Adrenal gland (tissue), 9 donors: ENCODE measurements at regions not wholly inside any gene's neighbourhood (a gene's known extent, or its start where the extent isn't known, plus 50 kb on each side); places are given as distances from the start of the nearest gene placed in this dataset.

ENCODE experiments used
- DNase-seq, 7 donors: peaks; one replicate each; pipeline ENCODE4 v3.0.0-alpha.2; 2019 to 2020
- H3K27ac ChIP-seq, 5 donors: fragments of 200-600 bp; sonication (generic) in 4 of 5; 1 replicate in 3 of 5; 2 replicates in 2 of 5; pipeline versions ENCODE4 v1.5.1 to v1.8.0; 2016 to 2020; ENCODE audit warnings: mild to moderate bottlenecking in 1 of 5
- H3K27me3 ChIP-seq: fragments of 200-600 bp; 2 replicates; pipeline ENCODE4 v1.8.0; 2021
- H3K36me3 ChIP-seq, 2 donors: fragments of 200-600 bp; replicated peaks in 1 of 2; 1 replicate in 1 of 2; 2 replicates in 1 of 2; pipeline versions ENCODE4 v1.5.1 to v1.8.0; 2018 to 2022
- H3K4me1 ChIP-seq, 2 donors: fragments of 200-600 bp; replicated peaks in 1 of 2; 1 replicate in 1 of 2; 2 replicates in 1 of 2; pipeline versions ENCODE4 v1.5.1 to v1.8.0; 2018 to 2021
- H3K4me3 ChIP-seq, 4 donors: fragments of 200-600 bp; sonication (generic) in 3 of 4; one replicate each; pipeline ENCODE4 v1.5.1; 2016 to 2018
- H3K9me3 ChIP-seq, 3 donors: fragments of 200-600 bp; sonication (generic) in 1 of 3; replicated peaks in 1 of 3; 1 replicate in 2 of 3; 2 replicates in 1 of 3; pipeline versions ENCODE4 v1.5.1 to v1.8.0; 2016 to 2021
- POLR2A ChIP-seq, 2 donors: fragments of 450-650 bp; IDR thresholded peaks; one replicate each; pipeline ENCODE4 v1.6.1; 2017; ENCODE audit warnings: antibody characterized with exemption in 2 of 2, mild to moderate bottlenecking in 2 of 2, moderate library complexity in 1 of 2
- WGBS, 4 donors: extraction: QIAGEN DNeasy Blood & Tissue Kit in 2 of 4; methylation state at CpG; one replicate each; pipeline versions ENCODE4 v1.1.5 to v1.1.7; 2013 to 2017; 5-methylcytosine and 5-hydroxymethylcytosine counted together
- intact Hi-C, 2 donors: fragments of 100-400 bp; cut with DNase I; formaldehyde crosslinking; loops; one replicate each; pipeline versions ENCODE4 v1.14.1 to v1.15.0; 2022 to 2023
- TF ChIP-seq, protein P1 (sequence below), 6 experiments: fragments of 450-650 bp in 4 of 6; fragments of 200-600 bp in 2 of 6; sonication (generic) in 1 of 6; IDR thresholded peaks; 1 replicate in 5 of 6; 2 replicates in 1 of 6; pipeline versions ENCODE4 v1.5.1 to v1.8.0; 2016 to 2021; ENCODE audit warnings: antibody characterized with exemption in 6 of 6, mild to moderate bottlenecking in 2 of 6, moderate library complexity in 1 of 6
- donor health status: healthy with polysubstance abuse.
- donor health status: Bipolar disorder and iron deficiency.
- donor health status: DM: yes; HTN: yes; CAD: no.
- donor health status: DM: no; HTN: no; CAD: no.
- donor health status: DM: no; HTN: no; CAD: no.

- DNase-seq: no peak
- no peaks in the 10 kb centered on the region for H3K36me3 ChIP-seq
- peaks cover 9% of the 10 kb centered on the region for H3K27me3 ChIP-seq
- H3K4me3 ChIP-seq: no peak overlapping the region
- no peak for TF ChIP-seq POLR2A (IDR thresholded peaks at IDR 0.05)
- TF ChIP-seq, protein P1, sequence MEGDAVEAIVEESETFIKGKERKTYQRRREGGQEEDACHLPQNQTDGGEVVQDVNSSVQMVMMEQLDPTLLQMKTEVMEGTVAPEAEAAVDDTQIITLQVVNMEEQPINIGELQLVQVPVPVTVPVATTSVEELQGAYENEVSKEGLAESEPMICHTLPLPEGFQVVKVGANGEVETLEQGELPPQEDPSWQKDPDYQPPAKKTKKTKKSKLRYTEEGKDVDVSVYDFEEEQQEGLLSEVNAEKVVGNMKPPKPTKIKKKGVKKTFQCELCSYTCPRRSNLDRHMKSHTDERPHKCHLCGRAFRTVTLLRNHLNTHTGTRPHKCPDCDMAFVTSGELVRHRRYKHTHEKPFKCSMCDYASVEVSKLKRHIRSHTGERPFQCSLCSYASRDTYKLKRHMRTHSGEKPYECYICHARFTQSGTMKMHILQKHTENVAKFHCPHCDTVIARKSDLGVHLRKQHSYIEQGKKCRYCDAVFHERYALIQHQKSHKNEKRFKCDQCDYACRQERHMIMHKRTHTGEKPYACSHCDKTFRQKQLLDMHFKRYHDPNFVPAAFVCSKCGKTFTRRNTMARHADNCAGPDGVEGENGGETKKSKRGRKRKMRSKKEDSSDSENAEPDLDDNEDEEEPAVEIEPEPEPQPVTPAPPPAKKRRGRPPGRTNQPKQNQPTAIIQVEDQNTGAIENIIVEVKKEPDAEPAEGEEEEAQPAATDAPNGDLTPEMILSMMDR (IDR thresholded peaks at IDR 0.05): no peak
- H3K9me3 ChIP-seq: no peaks in the 10 kb centered on the region
- no peak overlapping the region for H3K27ac ChIP-seq
- intact Hi-C loops: no loop called here
- WGBS, 4 donors: 84 to 95% (median 92%) methylated on average over 2 of the region's 2 CpGs
- no peaks in the 10 kb centered on the region for H3K4me1 ChIP-seq
These were observed 227.5 kb upstream of the MDFIC2 start for GRCh38 chr3:70539908-70540307.

DNA sequence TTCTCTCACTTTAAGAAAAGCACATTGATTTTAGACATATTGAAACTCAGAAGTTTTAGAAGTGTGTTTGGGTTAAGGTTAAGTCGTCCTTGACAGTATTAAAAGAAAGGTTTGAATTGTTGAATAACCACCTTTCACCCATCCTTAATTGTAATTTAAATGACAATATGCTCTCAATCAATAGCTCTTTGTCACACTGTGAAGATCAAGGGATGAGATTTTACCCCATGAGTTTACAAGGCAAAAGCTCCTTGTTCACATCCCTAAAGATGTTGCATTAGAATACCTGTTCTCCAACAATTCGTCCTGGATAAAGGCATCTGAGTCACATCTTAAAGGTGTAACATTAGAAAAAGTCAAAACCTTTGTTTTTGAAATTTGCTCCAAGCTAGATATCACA is 220.4 kb upstream of the MDFIC2 start:
- Histone ChIP-seq H3K4me3 (no peak overlapping the region), H3K9me3 (no peaks in the 10 kb centered on the region), H3K4me1 (no peaks in the 10 kb centered on the region), H3K27me3 (no peaks in the 10 kb centered on the region), H3K36me3 (no peaks in the 10 kb centered on the region), H3K27ac (no peak overlapping the region)
- WGBS, 4 donors: 52 to 64% (median 57%) methylated on average over 2 of the region's 2 CpGs
- intact Hi-C loops: no loop called here
- DNase-seq: no peak
- no peak for TF ChIP-seq POLR2A (IDR thresholded peaks at IDR 0.05)
- TF ChIP-seq, protein P1 (IDR thresholded peaks at IDR 0.05): no peak

DNA sequence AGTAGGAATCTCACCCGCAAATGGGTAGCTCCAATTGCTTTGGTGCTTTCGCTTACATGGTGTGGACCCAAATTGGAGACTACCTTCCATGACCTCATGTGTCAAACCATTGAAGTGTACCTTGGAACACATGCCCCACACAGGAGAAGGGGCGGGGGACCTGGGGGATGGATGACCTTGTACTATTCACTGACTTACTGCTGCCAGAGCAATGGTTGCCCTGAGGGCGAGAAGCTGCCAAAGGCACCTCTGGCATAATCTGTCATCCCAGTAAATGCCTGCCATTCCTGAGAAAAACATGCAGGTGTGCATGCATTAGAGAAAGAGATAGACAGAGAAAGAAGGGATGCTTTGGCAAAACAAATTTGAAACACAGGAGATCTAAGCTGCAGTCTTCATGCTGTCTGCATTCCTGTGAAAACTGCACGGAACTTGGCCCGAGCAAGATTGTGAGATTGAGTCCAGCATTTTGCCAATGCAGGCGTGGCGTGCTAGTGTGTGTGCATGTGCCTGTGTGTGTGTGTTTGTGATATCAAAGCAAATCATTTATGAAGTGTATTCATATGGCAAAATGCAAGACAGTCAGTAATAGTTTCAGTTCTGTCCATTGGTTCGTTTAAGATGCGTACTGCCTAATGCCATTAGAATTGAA is 219.5 kb upstream of the MDFIC2 start:
- Histone ChIP-seq H3K36me3 (no peaks in the 10 kb centered on the region), H3K9me3 (no peaks in the 10 kb centered on the region), H3K4me1 (no peaks in the 10 kb centered on the region), H3K27me3 (no peaks in the 10 kb centered on the region), H3K4me3 (no peak overlapping the region), H3K27ac (no peak overlapping the region)
- DNase-seq: no peak
- intact Hi-C loops: no loop called here
- TF ChIP-seq, protein P1 (IDR thresholded peaks at IDR 0.05): no peak
- no peak for TF ChIP-seq POLR2A (IDR thresholded peaks at IDR 0.05)
- WGBS, 4 donors: 69 to 71% (median 71%) methylated on average over 10 of the region's 10 CpGs

DNA sequence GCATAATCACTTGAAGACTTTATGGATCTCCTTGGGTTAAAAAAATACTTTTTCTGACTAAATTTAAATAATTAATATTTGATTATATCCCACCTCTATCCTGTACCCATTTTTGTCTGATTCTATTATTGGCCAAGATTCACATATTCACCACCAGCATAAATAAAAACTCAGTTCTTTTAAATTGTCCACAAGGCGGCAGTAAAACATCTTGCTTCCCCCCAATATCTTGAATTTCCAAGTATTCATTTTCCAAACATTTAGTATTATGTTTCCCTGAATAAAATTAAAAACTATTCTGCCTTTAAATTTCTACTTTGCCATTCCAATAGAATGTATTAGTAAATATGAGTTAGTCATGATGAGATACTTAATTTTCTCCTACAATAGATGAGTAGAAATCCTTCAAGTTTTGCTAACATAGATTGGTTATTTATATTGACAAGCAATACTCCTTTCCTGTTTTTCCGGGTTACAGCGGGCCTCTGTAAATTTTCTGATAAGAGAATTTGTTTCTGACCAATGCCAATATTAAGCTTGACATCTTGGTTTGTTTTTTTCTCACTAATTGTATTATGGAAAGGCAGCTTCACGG is 218.7 kb upstream of the MDFIC2 start:
- intact Hi-C loops: no loop called here
- H3K27ac ChIP-seq: no peak overlapping the region

More for the DNA sequence above, 218.7 kb upstream of the MDFIC2 start:
- no peaks in the 10 kb centered on the region for H3K4me1 ChIP-seq
- H3K9me3 ChIP-seq: no peaks in the 10 kb centered on the region
- WGBS, 4 donors: 34 to 40% (median 36%) methylated on average over 4 of the region's 4 CpGs
- no peak for TF ChIP-seq POLR2A (IDR thresholded peaks at IDR 0.05)
- TF ChIP-seq, protein P1 (IDR thresholded peaks at IDR 0.05): peak; percentile 32 to 63 (median 47)
- no peaks in the 10 kb centered on the region for H3K36me3 ChIP-seq
- no peaks in the 10 kb centered on the region for H3K27me3 ChIP-seq
- H3K4me3 ChIP-seq: no peak overlapping the region
- no peak for DNase-seq
